Activated T-helper 1 cell treated with anti-CD3 and anti-CD28 coated beads, Interleukin-12 subunit alpha, Interleukin-12 subunit beta, Interleukin-2, Interleukin-4 antibody, amounts not matched to agents 30 ng/mL and 10 ng/mL and 1 ng/mL, durations not matched to agents 14 hours and 24 hours and 36 hours (primary cell): ENCODE measurements at regions not wholly inside any gene's neighbourhood (a gene's known extent, or its start where the extent isn't known, plus 50 kb on each side); places are given as distances from the start of the nearest gene placed in this dataset.
"Not testable (repeated sequence)": the region's sequence is repeated elsewhere in the genome, so short reads cannot be mapped to it uniquely, and the experiment has no call there.

Source experiments
- DNase-seq: peaks from one replicate; pipeline ENCODE4 v3.0.0; 2021; ENCODE audit warnings: low spot score
- H3K27ac Mint-ChIP-seq: one replicate; pipeline ENCODE4 v1.8.0; 2021; ENCODE audit warnings: mild to moderate bottlenecking, mixed read lengths
- H3K27me3 Mint-ChIP-seq: one replicate; pipeline ENCODE4 v1.8.0; 2022; ENCODE audit warnings: mild to moderate bottlenecking, moderate library complexity, mixed read lengths; ENCODE audit not compliant: insufficient read depth
- H3K36me3 Mint-ChIP-seq: one replicate; pipeline ENCODE4 v1.8.0; 2021; ENCODE audit warnings: low read depth, mixed read lengths
- H3K4me1 Mint-ChIP-seq: one replicate; pipeline ENCODE4 v1.8.0; 2021; ENCODE audit warnings: low read depth, mixed read lengths
- H3K4me3 Mint-ChIP-seq: one replicate; pipeline ENCODE4 v1.8.0; 2021; ENCODE audit warnings: mild to moderate bottlenecking, moderate library complexity, mixed read lengths
- H3K9me3 Mint-ChIP-seq: one replicate; pipeline ENCODE4 v1.8.0; 2021; ENCODE audit warnings: mixed read lengths
- intact Hi-C: fragments of 100-400 bp; cut with micrococcal nuclease; formaldehyde crosslinking; loops from one replicate; pipeline ENCODE4 v1.15.1; 2024

DNA sequence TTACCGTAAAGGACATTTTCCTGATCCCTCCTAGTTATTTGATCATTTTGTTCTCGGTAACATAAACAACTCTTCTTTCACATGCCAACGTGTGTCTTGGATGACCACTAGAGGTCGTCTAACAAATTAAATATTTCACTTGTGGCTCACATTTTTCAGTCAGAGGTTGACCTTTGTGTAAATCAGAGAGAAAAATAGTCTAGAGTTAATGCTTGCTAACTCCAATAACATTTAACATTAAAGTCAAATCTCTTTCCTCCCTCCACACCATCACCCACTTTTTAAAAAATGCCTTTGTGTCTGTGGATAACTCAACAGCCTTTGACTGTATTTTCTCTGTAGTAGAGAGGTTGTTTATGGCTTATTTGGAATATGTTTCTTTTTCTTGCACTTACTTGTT is 220.5 kb upstream of the B3GALT2 start:
- H3K27ac Mint-ChIP-seq = no peak overlapping the region
- intact Hi-C loops = loop anchor here (1.0 to 5.0 kb wide), 4 partner anchors 130 to 888 kb away; no protein-coding TSS in a partner anchor
- peaks cover 8% of the 10 kb centered on the region for H3K36me3 Mint-ChIP-seq
- H3K9me3 Mint-ChIP-seq = peaks cover 12% of the 10 kb centered on the region
- no peak overlapping the region for H3K4me3 Mint-ChIP-seq
- no peak for DNase-seq
- H3K27me3 Mint-ChIP-seq = no peaks in the 10 kb centered on the region
- H3K4me1 Mint-ChIP-seq = peaks cover 28% of the 10 kb centered on the region

DNA sequence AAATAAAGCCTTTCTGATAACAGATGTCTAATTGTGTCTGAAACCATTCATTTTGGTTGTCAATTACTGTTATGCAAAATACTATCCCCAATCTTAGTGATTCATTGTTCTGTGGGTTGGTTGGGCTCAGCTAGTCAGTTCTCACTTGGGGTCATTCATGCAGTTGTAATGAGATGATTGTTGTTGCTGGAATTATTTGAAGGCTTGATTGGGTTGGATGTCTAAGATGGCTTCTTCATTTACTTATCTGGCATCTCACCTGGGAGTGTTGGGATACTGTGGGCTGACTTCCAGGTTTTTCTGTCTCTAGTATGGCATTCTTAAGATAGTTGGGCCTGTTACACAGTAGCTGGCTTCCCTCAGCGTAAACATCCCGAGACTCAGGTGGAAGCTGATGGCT is 217.8 kb upstream of the B3GALT2 start:
- Mint-ChIP-seq H3K27me3 (no peaks in the 10 kb centered on the region), H3K36me3 (peaks cover 7% of the 10 kb centered on the region), H3K4me1 (peaks cover 20% of the 10 kb centered on the region), H3K4me3 (no peak overlapping the region), H3K9me3 (peaks cover 8% of the 10 kb centered on the region), H3K27ac (no peak overlapping the region)
- intact Hi-C loops = no loop called here
- DNase-seq = no peak

DNA sequence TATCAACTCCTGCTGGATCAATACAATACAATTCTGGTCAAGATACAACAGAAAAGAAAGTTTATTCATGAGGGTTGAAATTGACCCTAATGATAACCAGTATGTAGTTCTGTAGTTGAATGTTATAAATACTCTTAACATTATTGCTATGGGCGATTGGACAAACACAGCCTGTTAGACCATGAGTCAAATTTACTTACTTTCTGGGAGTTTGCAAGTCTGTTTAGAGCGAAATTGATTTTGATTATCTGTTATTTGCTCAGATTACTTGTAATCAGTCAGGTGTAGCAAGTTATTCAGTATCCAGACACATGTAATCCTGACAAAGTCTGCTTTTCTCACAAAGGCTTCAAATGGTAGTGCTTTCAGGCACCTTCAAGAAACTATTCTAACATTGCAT is 216.6 kb upstream of the B3GALT2 start:
- H3K9me3 Mint-ChIP-seq = no peaks in the 10 kb centered on the region
- H3K4me3 Mint-ChIP-seq = no peak overlapping the region
- no peak for DNase-seq
- peaks cover 2% of the 10 kb centered on the region for H3K27me3 Mint-ChIP-seq
- no peaks in the 10 kb centered on the region for H3K36me3 Mint-ChIP-seq
- peaks cover 11% of the 10 kb centered on the region for H3K4me1 Mint-ChIP-seq
- no peak overlapping the region for H3K27ac Mint-ChIP-seq
- intact Hi-C loops = no loop called here

DNA sequence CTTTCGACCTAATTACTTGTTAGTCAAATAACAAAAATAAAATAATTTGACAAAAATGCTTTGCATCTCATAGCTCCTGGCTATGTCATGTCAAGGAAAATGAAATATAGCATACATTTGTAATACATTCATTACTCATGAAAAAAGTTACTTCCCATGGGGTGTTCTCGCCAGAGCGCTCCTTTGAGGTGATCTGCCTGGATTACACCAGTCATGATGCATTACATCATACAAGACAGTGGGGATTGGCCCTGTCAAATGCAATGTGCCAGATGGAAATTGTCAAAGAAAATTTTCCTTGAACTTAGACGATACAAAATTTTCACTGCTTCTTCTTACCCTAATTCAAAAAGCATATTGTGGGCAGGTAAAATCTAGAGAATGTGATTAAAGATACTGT is 215.6 kb upstream of the B3GALT2 start:
- peaks cover 7% of the 10 kb centered on the region for H3K4me1 Mint-ChIP-seq
- DNase-seq = no peak

DNA sequence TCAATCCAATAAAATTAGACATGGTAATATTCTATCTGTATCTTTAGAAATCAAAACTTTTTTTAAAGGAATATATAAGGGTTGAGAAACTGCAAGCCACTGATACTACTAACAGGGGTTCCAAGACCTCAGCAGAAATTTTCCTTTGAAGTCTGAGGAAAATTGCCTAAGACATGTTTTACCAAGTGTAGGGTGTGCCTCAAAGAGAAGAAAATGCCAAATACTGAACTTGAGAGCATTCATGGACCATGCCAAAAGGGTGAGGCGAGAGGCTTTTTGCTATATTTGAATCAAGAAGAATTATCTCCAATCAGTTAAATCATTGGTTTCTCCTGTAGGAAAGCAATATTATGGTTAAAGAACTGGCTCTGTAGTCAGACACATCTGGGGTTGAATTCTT is 207.9 kb upstream of the B3GALT2 start:
- H3K27ac Mint-ChIP-seq = no peak overlapping the region
- no peak for DNase-seq
- H3K36me3 Mint-ChIP-seq = peaks cover 4% of the 10 kb centered on the region
- intact Hi-C loops = no loop called here
- H3K27me3 Mint-ChIP-seq = peaks cover 2% of the 10 kb centered on the region
- H3K4me3 Mint-ChIP-seq = no peak overlapping the region
- peaks cover 8% of the 10 kb centered on the region for H3K9me3 Mint-ChIP-seq
- H3K4me1 Mint-ChIP-seq = peaks cover 6% of the 10 kb centered on the region

More for the DNA sequence above, 215.6 kb upstream of the B3GALT2 start:
- Mint-ChIP-seq H3K9me3 (no peaks in the 10 kb centered on the region), H3K36me3 (no peaks in the 10 kb centered on the region), H3K27me3 (peaks cover 2% of the 10 kb centered on the region), H3K4me3 (no peak overlapping the region), H3K27ac (no peak overlapping the region)
- intact Hi-C loops = no loop called here

DNA sequence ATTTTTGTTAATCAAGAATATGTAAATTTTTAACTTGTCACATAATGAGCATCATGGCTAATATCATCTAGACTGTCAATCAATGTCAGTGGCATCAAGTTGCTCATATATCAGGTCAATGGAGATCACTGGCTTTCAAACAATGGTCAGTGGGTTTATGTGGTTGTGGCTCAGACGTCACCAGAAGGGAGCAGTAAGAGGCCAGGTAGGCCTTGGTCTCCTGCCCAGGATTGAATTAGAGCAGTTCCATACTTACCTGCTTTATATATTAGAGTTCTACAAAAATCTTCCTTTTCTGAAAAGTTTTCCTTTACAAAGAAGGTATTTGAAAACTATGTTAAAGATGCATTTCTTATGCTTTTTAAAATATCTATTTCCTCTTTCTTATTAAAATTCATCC is 206.3 kb upstream of the B3GALT2 start:
- Mint-ChIP-seq H3K9me3 (peaks cover 8% of the 10 kb centered on the region), H3K36me3 (peaks cover 4% of the 10 kb centered on the region), H3K4me1 (peaks cover 6% of the 10 kb centered on the region), H3K27me3 (no peaks in the 10 kb centered on the region), H3K4me3 (no peak overlapping the region), H3K27ac (no peak overlapping the region)
- no peak for DNase-seq
- intact Hi-C loops = no loop called here

DNA sequence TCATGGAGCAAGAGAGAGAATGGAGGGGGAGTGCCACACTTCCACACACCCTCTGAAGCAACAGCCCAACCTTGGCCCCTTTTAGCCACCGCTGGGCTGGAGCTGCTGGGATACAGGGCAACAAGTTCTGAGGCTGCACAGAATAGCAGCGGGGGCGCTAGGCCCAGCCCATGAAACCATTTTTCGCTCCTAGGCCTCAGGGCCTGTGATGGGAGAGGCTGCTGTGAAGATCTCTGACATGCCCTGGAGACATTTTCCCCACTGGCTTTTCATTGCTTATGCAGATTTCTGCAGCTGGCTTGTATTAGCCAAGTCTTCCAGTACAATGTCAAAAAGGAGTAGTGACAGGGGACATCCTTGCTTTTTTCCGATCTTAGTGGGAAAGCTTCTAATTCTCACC is 202.3 kb upstream of the B3GALT2 start:
- DNase-seq = no peak
- no peak overlapping the region for H3K27ac Mint-ChIP-seq
- no peaks in the 10 kb centered on the region for H3K9me3 Mint-ChIP-seq
- H3K27me3 Mint-ChIP-seq = no peaks in the 10 kb centered on the region
- no peaks in the 10 kb centered on the region for H3K4me1 Mint-ChIP-seq
- H3K4me3 Mint-ChIP-seq = no peak overlapping the region
- H3K36me3 Mint-ChIP-seq = no peaks in the 10 kb centered on the region
- intact Hi-C loops = no loop called here

DNA sequence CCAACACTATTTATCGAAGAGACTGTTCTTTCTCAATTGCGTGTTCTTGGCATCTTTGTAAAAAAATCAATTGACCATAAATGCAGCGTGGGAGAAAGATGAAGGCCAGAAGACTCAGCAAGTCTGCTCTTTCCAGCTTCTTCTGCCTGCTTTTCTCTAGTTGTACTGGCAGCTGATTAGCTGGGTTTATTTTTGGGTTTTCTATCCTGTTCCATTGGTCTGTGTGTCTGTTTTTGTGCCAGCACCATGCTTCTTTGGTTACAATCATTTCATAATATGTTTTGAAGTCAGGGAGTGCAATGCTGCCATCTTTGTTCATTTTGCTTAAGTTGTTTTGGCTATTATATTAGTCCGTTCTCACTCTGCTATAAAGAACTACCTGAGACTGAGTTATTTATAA is 201.8 kb upstream of the B3GALT2 start:
- H3K36me3 Mint-ChIP-seq = no peaks in the 10 kb centered on the region
- intact Hi-C loops = no loop called here
- H3K27me3 Mint-ChIP-seq = no peaks in the 10 kb centered on the region
- H3K4me3 Mint-ChIP-seq = no peak overlapping the region
- DNase-seq = no peak
- H3K4me1 Mint-ChIP-seq = no peaks in the 10 kb centered on the region
- no peak overlapping the region for H3K27ac Mint-ChIP-seq
- H3K9me3 Mint-ChIP-seq = no peaks in the 10 kb centered on the region

DNA sequence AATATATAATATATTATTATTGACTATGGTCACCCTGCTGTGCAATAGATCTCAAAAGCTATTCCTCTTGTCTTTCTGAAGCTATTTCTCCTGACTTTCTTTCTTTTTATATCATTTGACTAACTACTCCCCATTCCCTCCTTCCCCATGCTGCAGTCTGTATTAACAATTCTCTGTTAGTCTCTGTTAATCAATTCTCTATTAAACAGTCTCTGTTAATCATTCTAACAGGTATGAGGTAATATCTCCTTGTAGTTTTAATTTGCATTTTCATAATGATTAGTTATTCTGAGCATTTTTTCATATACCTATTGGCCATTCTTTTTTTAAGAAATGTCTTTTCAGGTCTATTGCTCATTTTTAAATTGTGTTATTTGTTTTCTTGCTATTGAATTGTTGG is 201.0 kb upstream of the B3GALT2 start:
- Mint-ChIP-seq H3K4me3 (no peak overlapping the region), H3K4me1 (no peaks in the 10 kb centered on the region), H3K9me3 (no peaks in the 10 kb centered on the region), H3K27ac (no peak overlapping the region), H3K36me3 (no peaks in the 10 kb centered on the region), H3K27me3 (no peaks in the 10 kb centered on the region)
- intact Hi-C loops = no loop called here
- DNase-seq = no peak

DNA sequence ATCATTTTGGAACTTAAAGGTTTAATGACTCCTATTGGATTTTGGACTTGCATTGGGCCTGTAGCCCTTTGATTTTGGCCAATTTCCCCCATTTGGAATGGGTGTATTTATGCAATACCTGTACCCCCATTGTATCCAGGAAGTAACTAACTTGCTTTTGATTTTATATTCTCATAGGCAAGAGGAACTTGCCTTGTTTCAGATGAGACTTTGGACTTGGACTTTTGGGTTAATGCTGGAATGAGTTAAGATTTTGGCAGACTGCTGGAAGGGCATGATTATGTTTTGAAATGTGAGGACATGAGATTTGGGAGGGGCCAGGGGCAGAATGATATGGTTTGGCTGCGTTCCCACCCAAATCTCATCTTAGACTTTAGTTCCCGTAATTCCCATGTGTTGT is 192.0 kb upstream of the B3GALT2 start:
- intact Hi-C loops, H3K27ac Mint-ChIP-seq, H3K4me1 Mint-ChIP-seq, DNase-seq, H3K9me3 Mint-ChIP-seq, H3K4me3 Mint-ChIP-seq, H3K36me3 Mint-ChIP-seq, H3K27me3 Mint-ChIP-seq: not testable (repeated sequence)

DNA sequence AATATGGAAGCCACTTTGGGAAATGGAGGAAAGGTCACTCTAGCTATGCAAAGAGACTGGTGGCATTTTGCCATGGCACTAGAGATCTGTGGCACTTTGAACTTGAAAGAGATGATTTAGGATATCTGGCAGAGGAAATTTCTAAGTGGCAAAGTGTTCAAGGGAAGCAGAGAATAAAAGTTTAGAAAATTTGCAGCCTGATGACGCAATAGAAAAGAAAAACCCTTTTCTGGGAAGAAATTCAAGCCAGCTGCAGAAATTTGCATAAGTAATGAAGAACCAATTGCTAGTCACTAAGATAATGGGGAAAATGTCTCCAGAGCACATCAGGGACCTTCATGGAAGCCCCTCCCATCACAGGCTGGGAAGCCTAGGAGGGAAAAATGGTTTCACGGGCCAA is 191.1 kb upstream of the B3GALT2 start:
- Mint-ChIP-seq H3K27me3 (no peaks in the 10 kb centered on the region), H3K36me3 (no peaks in the 10 kb centered on the region), H3K4me1 (no peaks in the 10 kb centered on the region), H3K9me3 (peaks cover 8% of the 10 kb centered on the region), H3K4me3 (no peak overlapping the region), H3K27ac (no peak overlapping the region)
- no peak for DNase-seq
- intact Hi-C loops = no loop called here

DNA sequence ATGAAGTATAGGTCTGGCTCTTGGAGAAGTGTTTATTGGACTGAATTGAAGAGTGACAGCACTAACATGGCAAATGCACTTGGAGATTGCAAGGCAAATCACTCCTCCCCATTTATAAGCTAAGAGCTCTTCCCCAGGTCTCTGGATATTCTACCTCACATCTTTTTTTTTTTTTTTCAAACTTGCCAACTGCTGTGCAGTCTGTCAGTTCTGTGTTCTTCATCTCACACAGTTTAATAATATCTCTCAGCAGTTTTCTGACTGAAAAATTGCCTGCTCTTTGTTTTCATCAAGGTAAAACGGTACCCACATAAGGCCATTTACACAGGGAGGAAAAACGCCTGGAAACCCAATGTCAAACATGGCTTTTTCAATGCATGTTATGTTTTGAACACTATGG is 186.1 kb upstream of the B3GALT2 start:
- no peak for DNase-seq
- intact Hi-C loops = no loop called here
- H3K4me3 Mint-ChIP-seq = no peak overlapping the region
- no peak overlapping the region for H3K27ac Mint-ChIP-seq
- peaks cover 6% of the 10 kb centered on the region for H3K4me1 Mint-ChIP-seq
- H3K9me3 Mint-ChIP-seq = no peaks in the 10 kb centered on the region
- no peaks in the 10 kb centered on the region for H3K36me3 Mint-ChIP-seq
- no peaks in the 10 kb centered on the region for H3K27me3 Mint-ChIP-seq

DNA sequence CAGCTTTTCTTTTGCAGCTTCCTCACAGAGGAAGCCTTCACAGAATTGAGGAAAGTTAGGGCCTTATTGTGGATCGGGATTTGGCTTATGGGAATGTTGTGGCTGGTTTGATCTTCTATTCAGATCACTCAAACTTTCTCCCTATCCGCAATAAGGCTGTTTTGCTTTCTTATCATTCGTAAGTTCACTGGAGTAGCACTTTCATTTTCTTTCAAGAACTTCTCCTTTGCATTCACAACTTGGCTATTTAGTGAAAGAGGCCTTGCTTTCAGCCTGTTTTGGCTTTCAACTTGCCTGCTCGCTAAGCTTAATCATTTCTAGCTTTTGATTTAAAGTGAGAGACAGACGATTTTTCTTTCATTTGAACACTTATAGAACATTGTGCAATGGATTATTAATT is 181.9 kb upstream of the B3GALT2 start:
- Mint-ChIP-seq H3K27me3 (no peaks in the 10 kb centered on the region), H3K27ac (no peak overlapping the region), H3K36me3 (no peaks in the 10 kb centered on the region), H3K9me3 (no peaks in the 10 kb centered on the region), H3K4me1 (peaks cover 6% of the 10 kb centered on the region), H3K4me3 (peak overlapping the region; percentile 44)
- intact Hi-C loops = no loop called here
- no peak for DNase-seq

DNA sequence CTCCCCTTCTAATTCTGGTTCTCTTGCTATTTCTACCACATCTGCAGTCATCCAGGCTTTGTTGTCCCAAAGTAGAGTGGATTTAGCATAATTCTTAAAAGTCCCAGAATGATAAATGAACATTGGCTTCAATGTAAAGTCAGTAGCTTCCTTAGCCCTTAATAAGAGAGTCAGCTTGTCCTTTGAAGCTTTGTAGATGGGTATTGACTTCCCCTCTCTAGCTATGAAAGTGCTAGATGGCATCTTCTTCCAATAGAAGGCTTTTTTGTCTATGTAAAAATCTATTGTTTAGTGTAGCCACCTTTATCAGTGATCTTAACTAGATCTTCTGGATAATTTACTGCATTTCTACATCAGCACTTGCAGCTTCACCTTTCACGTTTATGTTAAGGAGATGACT is 181.4 kb upstream of the B3GALT2 start:
- intact Hi-C loops = no loop called here
- H3K27me3 Mint-ChIP-seq = no peaks in the 10 kb centered on the region
- H3K4me1 Mint-ChIP-seq = peaks cover 6% of the 10 kb centered on the region
- DNase-seq = no peak
- H3K36me3 Mint-ChIP-seq = no peaks in the 10 kb centered on the region
- H3K9me3 Mint-ChIP-seq = no peaks in the 10 kb centered on the region
- peak overlapping the region; percentile 44 for H3K4me3 Mint-ChIP-seq
- H3K27ac Mint-ChIP-seq = no peak overlapping the region
